ENCODE measurements at regions not wholly inside any gene's neighbourhood (a gene's known extent, or its start where the extent isn't known, plus 50 kb on each side); places are given as distances from the start of the nearest gene placed in this dataset.

DNA sequence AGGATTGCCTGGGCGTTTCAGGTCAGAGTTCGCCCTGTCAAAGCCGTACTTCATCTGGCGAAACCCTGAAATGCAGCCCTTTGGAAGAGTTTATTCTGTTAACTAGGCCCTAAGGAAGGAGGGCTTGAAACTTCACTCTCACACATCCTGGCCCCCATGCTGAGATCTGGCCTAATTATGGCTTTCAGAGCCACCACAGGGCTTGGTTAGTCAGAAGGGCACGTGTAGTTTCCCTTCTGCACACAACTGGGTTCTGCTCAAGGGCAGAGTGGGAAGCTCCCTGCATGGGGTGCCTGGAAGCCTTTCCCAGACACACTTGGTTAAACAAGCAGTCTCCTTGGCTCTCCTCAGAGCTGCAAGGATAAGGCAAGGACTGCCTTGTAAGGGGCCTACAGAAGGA lies 397.3 kb downstream of the SHISA9 start:
- Histone ChIP-seq H3K4me1 (ENCODE audit: insufficient read depth, low read length) (no peaks in the 10 kb centered on the region; the same call in 1 of the 2 replicates), H3T11ph (ENCODE audit: low read length) (no peak overlapping the region), H3K4ac (ENCODE audit: low read depth, low read length) (no peak overlapping the region), H3K56ac (ENCODE audit: insufficient read length, low read depth, low read length) (no peak overlapping the region), H3K23ac (ENCODE audit: insufficient read length, low read depth, low read length) (no peak overlapping the region), H2BK5ac (ENCODE audit: insufficient read length, low read length) (no peak overlapping the region), H4K5ac (ENCODE audit: insufficient read length, low read depth, low read length) (no peak overlapping the region), H3K79me2 (ENCODE audit: insufficient read depth, low read length) (no peaks in the 10 kb centered on the region), H3K14ac (ENCODE audit: insufficient read depth, low read length) (no peak overlapping the region), H3K27ac (ENCODE audit: insufficient read length, low read depth, low read length) (no peak overlapping the region), H2BK20ac (ENCODE audit: low read depth, low read length, poor library complexity, severe bottlenecking) (no peak overlapping the region), H3K27me3 (ENCODE audit: insufficient read depth, low read length) (no peaks in the 10 kb centered on the region), H4K8ac (replicated peaks; ENCODE audit: insufficient read length, low read depth, low read length) (no peak overlapping the region), H4K20me1 (ENCODE audit: control insufficient read depth, insufficient read depth, insufficient read length) (no peaks in the 10 kb centered on the region), H3K23me2 (ENCODE audit: insufficient read length, low read depth, low read length, poor library complexity, severe bottlenecking) (no peaks in the 10 kb centered on the region), H3K18ac (ENCODE audit: insufficient read length, low read depth, low read length) (no peak overlapping the region), H3K4me2 (ENCODE audit: insufficient read depth, insufficient read length, low read length) (no peak overlapping the region), H3K79me1 (ENCODE audit: insufficient read depth, low read depth, low read length, poor library complexity, severe bottlenecking) (no peaks in the 10 kb centered on the region), H4K91ac (ENCODE audit: insufficient read length, low read depth, low read length) (no peak overlapping the region), H2BK15ac (ENCODE audit: low read depth, low read length) (no peak overlapping the region), H2AK5ac (ENCODE audit: insufficient read length, low read length) (no peak overlapping the region), H3K9me3 (ENCODE audit: control insufficient read depth, low read depth, low read length) (no peaks in the 10 kb centered on the region), H2BK120ac (ENCODE audit: low read depth, low read length, poor library complexity, severe bottlenecking) (no peak overlapping the region), H2BK12ac (ENCODE audit: insufficient read length, low read depth, low read length) (no peak overlapping the region), H2AFZ (ENCODE audit: low read length) (no peak overlapping the region), H3K9ac (ENCODE audit: extremely low read depth, insufficient read length, low read length) (no peak overlapping the region)
- Mint-ChIP-seq H3K27ac (no peak overlapping the region), H3K27me3 (ENCODE audit: low read depth) (no peaks in the 10 kb centered on the region; the same call in 1 of the 2 replicates), H3K9me3 (no peaks in the 10 kb centered on the region), H3K4me1 (peaks cover 13 to 17% of the 10 kb centered on the region in 2 experiments), H3K36me3 (ENCODE audit: insufficient read depth in 1 of 3, low read depth in 3 of 3) (no peaks in the 10 kb centered on the region), H3K4me3 (no peak overlapping the region)
- no CpG with 5 or more reads among the region's 5 CpGs for WGBS (ENCODE audit: extremely low coverage, insufficient read length, low lambda C conversion rate)
- DNase-seq, result no peak
- TF ChIP-seq, protein P1, sequence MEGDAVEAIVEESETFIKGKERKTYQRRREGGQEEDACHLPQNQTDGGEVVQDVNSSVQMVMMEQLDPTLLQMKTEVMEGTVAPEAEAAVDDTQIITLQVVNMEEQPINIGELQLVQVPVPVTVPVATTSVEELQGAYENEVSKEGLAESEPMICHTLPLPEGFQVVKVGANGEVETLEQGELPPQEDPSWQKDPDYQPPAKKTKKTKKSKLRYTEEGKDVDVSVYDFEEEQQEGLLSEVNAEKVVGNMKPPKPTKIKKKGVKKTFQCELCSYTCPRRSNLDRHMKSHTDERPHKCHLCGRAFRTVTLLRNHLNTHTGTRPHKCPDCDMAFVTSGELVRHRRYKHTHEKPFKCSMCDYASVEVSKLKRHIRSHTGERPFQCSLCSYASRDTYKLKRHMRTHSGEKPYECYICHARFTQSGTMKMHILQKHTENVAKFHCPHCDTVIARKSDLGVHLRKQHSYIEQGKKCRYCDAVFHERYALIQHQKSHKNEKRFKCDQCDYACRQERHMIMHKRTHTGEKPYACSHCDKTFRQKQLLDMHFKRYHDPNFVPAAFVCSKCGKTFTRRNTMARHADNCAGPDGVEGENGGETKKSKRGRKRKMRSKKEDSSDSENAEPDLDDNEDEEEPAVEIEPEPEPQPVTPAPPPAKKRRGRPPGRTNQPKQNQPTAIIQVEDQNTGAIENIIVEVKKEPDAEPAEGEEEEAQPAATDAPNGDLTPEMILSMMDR (conservative IDR thresholded peaks at IDR 0.05), result no peak
